ENCODE measurements at regions not wholly inside any gene's neighbourhood (a gene's known extent, or its start where the extent isn't known, plus 50 kb on each side); places are given as distances from the start of the nearest gene placed in this dataset.

GRCh38 chr5:31047621-31048020, 145.9 kb upstream of the CDH6 start:
- no peak for TF ChIP-seq GATA3 (IDR thresholded peaks at IDR 0.05; ENCODE audit: low read depth, low read length)
- no peak for TF ChIP-seq GATA2 (IDR thresholded peaks at IDR 0.05; ENCODE audit: low read depth, low read length)
